HG03196 (cell line): ENCODE measurements at regions not wholly inside any gene's neighbourhood (a gene's known extent, or its start where the extent isn't known, plus 50 kb on each side); places are given as distances from the start of the nearest gene placed in this dataset.

Source experiments
- ATAC-seq: cut with Tn5 transposase; IDR thresholded peaks from one replicate; pipeline ENCODE4 v1.9.1; 2021; ENCODE audit not compliant: unreplicated experiment

DNA sequence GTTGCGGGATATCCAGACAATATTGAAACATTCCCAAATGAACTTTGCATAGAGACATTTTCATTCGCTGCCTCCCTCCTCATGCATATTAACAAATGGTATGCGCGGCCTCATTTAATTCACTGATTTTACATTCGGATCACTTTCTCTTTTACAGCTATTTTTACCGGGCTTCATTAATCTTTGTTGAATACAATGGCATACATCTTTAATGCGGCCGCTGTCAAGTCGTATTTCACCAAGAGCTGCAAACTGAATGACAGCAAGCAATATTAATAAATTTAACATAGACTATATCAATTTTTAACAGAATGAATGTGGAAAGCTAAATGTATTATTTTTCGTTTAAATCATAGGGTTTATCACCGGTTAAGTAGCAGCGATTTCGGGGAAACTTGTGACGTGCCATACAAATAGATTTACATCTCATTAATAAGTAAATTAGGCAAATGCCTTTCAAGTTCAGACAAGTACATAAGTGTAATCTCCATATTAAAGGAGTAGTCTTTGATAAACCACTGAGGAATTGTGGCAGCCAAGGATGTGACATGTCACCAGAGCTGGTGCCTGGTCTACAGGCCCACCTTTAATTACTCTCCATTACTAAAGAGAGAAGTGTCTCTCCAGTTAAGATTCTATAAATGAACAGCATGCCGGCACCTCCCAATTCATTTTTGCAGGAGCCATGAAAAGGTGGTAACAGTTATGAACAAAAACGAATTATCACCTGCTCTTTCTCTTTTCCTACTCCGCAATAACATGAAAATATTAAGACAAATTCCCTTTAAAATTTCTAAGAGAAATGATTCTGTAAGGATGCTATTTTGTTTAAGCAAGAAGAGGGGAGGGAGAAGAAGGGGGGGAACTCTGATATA lies 568.9 kb upstream of the MKI67 start:
- ATAC-seq: no peak

DNA sequence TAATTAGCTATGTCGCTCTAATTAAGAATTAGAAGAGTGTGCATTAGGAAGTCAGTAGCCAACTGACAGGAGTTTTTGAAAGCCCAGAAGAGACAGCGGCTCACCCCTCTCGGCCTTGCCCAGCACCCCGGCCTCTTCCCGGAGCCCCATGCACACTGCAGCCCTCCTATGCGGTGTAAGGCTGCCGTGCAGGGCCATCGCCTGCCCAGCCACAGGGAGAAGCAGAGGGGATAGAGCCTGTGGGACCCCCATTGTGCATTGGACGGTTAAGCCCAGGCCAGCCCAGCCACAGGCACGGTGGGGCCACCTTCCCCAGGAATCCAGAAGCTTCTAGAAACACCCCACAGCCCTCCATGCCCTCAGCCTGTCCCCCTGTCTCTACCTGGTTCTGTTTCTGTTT lies 569.7 kb upstream of the MKI67 start:
- ATAC-seq: no peak

DNA sequence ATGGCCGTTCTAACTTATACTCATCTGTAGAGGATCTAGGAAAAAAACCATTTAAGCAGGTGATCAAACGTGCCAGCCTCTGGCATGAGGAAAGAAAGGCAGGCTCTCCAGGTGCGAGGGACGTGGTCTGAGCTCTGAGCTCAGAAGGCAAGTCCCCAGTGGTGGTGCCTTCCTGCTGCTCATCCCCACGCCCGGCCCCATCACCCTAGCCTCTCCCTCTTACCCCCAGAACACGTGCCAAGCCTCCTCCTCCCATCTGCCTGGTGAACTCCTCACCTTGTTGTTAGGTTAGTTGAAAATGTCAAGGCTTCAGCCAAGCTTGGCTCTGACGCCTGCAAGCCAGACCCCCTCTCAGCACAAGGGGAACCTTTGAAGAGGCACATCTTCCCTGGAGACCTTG lies 571.2 kb upstream of the MKI67 start:
- ATAC-seq: no peak

DNA sequence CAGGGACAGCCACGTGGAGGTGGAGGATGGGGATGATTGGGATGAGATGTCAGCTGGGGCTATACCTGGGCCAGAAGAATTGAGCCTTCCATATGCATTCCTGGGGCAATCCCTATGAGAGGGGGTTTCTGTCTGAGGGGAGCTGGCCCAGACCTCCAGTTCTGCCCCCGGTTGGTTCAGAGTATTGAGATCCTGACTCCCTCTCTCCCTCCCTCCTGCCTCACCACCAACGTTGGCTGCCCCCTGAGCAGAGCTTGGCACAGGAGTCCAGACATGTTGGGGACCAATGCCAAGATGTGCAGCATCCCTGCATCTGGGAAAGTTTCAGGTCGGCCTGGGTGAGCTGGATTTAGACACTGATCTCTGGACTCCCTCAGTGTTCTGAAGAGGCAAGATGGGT lies 575.2 kb upstream of the MKI67 start:
- no peak for ATAC-seq

GRCh38 chr10:128701837-128702236 lies 575.6 kb upstream of the MKI67 start:
- ATAC-seq: no peak

GRCh38 chr10:128704716-128705115 lies 578.5 kb upstream of the MKI67 start:
- no peak for ATAC-seq

DNA sequence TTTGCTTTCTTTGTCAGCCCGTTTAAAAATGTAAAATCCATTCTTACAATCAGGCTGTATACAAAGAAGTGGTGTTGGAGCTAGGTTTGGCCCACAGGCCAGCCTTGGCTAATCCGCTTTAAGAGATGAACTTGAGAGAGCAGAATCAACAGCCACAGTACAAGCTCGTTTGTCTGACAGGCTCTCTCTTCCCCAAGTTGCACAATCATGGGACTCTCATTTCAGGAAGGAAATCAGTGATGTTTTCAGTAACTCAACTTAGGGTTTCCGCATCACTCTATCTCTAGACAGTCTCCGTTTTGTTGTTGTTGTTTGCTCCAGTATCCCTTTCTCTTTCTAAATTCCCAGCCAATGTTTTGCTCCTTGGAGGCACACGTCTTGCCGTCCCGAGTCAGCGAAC lies 582.0 kb upstream of the MKI67 start:
- no peak for ATAC-seq

DNA sequence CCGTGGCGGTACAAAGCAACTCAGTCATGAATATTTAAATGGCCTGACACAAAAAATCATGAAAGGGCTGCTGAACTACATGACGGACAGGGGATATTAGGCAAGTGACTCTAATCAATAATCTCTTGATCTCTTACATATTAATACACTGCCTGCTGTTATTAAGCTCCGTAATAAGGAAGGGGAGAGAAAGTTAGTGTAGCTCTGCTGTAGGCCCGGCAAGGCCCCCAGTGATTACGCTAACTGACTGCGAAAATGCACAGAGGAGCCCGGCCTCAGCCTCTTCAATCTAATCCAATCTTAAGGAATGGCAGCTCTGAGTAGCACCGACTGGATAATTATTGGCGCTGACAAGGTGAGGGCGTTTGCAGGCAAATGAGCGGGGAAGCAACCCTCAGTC lies 583.5 kb upstream of the MKI67 start:
- no peak for ATAC-seq

GRCh38 chr10:128710098-128710797 lies 584.0 kb upstream of the MKI67 start:
- no peak for ATAC-seq

DNA sequence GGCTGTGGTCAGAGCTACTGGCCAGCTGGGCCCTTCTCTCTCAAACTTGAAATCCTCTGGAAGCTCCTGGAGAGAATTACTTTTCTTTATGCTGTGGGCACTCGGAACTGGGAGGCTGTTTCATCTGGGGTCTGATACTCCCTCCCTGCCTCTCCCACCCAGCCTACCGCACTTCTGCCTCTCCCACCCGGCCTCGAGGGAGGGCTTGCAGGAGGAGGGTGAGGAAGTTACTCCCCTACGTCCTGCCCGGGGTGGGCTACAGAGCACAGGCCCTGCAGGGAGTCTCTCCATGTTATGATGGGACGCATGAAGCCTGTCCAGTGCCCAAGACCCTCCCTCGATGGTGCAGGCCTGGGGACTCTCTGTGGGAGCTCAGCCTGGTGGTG lies 584.6 kb upstream of the MKI67 start:
- ATAC-seq: no peak

GRCh38 chr10:128711806-128712205 lies 585.6 kb upstream of the MKI67 start:
- no peak for ATAC-seq

DNA sequence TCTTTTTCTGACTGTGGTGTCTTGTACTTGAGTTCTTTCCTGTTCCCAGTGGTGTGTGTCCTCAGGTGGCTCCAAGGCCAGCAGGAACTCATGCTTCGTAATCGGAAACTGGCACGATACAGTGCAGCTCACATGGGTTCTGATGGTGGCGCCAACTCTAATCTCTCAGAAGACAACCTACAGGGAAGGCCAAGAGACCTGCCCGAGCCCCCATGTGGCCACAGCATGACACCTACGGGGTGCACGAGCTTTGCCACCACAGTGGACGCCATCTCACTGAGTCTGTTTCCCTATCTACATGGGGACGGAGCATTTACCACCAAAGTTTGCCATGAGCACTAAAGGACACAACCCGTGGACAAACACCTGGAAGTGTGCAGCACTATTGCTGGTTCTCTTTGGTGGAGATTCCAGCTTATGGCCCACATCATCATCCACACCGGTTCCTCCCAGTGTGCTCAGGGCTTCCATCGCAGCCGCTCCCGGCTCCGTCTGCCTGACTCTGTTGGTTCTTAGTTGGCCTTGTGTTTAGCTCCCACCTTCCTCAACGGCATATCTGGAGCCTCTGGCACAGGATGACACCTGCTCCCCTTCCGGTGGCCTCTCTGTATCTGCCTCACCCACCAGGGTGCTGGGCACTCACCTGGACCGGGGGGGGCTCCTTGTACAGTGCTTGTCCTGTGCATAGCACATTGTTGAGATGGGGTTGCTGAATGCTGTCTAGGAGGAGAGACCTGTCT lies 586.6 kb upstream of the MKI67 start:
- no peak for ATAC-seq

DNA sequence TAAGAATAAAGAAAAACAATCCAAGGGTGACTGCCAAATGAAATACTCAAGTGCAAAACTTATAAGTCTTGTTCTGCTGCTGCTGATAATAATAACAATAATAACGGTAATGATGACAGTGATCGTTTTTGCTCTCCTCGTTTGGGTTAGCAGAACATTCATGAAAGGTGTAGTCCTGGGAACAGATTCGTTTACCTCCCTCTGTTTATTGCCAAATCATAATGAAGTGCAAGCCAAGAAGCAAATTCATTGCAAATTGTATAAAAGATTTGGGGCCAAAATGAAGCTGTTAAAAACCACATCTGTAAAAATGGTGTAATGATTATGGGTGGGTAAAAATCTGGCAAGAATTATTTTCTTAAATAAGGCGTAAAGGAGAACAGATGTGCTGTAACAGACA lies 587.2 kb upstream of the MKI67 start:
- no peak for ATAC-seq

DNA sequence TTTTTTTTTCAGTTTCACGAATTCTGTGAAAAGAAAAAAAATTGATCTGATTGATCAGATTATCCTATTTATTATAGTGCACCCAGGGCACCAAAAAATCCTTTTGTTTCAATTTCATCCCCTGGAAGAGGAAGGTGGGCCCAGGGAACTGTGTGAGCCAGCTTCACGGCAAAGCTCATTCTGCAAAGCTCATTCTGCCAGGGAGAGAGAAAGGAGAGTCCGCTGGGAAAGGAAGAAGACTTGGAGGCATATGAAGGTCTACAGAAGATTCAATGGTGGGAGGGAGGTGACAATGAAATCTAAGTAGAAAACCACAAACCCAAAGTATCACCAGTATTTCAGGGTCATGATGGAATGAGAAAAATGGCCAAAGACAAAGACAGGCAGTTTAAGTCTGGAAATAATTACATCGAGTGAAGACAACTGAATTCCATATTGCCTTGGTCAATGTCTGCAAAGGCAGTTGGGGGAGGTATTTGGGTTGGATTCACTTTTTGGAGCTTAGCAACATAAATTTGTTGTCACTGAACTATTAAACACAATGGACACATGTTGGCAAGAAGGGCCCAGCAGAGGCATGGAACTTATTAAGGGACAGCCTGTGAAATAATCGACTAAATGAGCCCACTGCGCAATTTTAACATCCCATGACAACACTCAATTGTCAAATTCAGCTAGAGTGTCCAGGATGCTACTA lies 587.8 kb upstream of the MKI67 start:
- ATAC-seq: no peak

- no peak for ATAC-seq
Measured at GRCh38 chr10:128714644-128715415, 588.6 kb upstream of the MKI67 start.

- no peak for ATAC-seq
Measured at GRCh38 chr10:128716181-128716580, 590.0 kb upstream of the MKI67 start.

DNA sequence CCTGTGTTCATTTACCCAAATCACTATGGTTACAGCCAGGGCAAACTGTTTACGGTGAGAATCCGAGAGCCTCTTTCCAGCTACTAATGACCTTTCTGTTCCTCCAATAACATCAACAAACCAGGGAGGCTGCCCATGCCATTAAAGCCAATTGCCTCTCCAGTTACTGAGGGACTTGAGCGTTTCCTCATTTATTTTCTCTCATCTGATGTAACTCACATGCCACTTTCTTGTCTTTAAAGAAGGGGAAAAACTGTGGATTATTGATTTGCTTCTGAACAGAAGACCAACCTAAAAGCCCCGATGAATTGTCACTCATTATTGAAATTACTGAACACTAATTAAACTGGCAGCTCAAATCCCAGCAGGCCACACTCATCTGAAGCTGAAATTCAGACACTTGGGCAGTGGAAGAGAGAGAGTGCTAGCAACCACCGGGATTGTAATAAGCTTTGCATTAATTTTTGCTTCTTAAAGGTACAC lies 595.8 kb upstream of the MKI67 start:
- ATAC-seq: no peak

GRCh38 chr10:128722947-128723346 lies 596.7 kb upstream of the MKI67 start:
- no peak for ATAC-seq

- no peak for ATAC-seq
Measured at GRCh38 chr10:128723631-128724205, 597.5 kb upstream of the MKI67 start.

DNA sequence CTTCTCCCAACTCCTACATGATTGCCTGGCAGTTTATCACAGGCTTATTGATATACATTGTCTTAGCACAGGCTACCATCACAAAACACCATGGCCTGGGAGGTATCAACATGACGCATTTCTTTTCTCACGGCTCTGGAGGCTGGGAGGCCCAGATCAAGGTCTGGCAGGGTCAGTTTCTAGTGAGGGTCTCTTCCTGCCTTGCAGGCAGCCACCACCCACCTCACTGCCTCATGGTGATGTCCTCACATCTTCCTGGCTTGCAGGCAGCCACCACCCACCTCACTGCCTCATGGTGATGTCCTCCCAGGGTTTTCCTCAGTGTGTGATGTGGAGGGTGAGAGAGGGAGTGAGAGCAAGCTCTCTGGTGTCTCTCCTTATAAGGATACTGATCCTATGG lies 599.3 kb upstream of the MKI67 start:
- no peak for ATAC-seq
